ENCODE measurements at regions not wholly inside any gene's neighbourhood (a gene's known extent, or its start where the extent isn't known, plus 50 kb on each side); places are given as distances from the start of the nearest gene placed in this dataset.
"Not testable (repeated sequence)": the region's sequence is repeated elsewhere in the genome, so short reads cannot be mapped to it uniquely, and the experiment has no call there.

- DNase-seq (ENCODE audit: low read depth in 3 of 3, low spot score in 2 of 3), result not testable (repeated sequence)
Observed at GRCh38 chr4:34506511-34507092, 1737.7 kb downstream of the ARAP2 start.

GRCh38 chr4:34512616-34513015 is 1731.7 kb downstream of the ARAP2 start:
- DNase-seq (ENCODE audit: low read depth in 3 of 3, low spot score in 2 of 3), result no peak

- DNase-seq (ENCODE audit: low read depth in 3 of 3, low spot score in 2 of 3), result no peak
Observed at GRCh38 chr4:34516524-34516923, 1727.8 kb downstream of the ARAP2 start.

- no peak for DNase-seq (ENCODE audit: low read depth in 3 of 3, low spot score in 2 of 3)
Observed at GRCh38 chr4:34534916-34535315, 1709.4 kb downstream of the ARAP2 start.

- DNase-seq (ENCODE audit: low read depth in 3 of 3, low spot score in 2 of 3), result no peak
Observed at GRCh38 chr4:34566091-34566490, 1678.2 kb downstream of the ARAP2 start.

GRCh38 chr4:34572026-34572425 is 1672.3 kb downstream of the ARAP2 start:
- DNase-seq (ENCODE audit: low read depth in 3 of 3, low spot score in 2 of 3), result no peak

- DNase-seq (ENCODE audit: low read depth in 3 of 3, low spot score in 2 of 3), result no peak
Observed at GRCh38 chr4:34615315-34615714, 1629.0 kb downstream of the ARAP2 start.

- peak; percentile 1 to 24 (median 5) for DNase-seq (ENCODE audit: low read depth in 3 of 3, low spot score in 2 of 3)
Observed at GRCh38 chr4:34619531-34620162, 1624.7 kb downstream of the ARAP2 start.

- DNase-seq (ENCODE audit: low read depth in 3 of 3, low spot score in 2 of 3), result no peak
Observed at GRCh38 chr4:34628471-34628870, 1615.8 kb downstream of the ARAP2 start.

- DNase-seq (ENCODE audit: low read depth in 3 of 3, low spot score in 2 of 3), result no peak
Observed at GRCh38 chr4:34629451-34629850, 1614.9 kb downstream of the ARAP2 start.

GRCh38 chr4:34633241-34633640 is 1611.1 kb downstream of the ARAP2 start:
- no peak for DNase-seq (ENCODE audit: low read depth in 3 of 3, low spot score in 2 of 3)

GRCh38 chr4:34636623-34637022 is 1607.7 kb downstream of the ARAP2 start:
- no peak for DNase-seq (ENCODE audit: low read depth in 3 of 3, low spot score in 2 of 3)

GRCh38 chr4:34643476-34643875 is 1600.8 kb downstream of the ARAP2 start:
- DNase-seq (ENCODE audit: low read depth in 3 of 3, low spot score in 2 of 3), result no peak

GRCh38 chr4:34644579-34645115 is 1599.7 kb downstream of the ARAP2 start:
- no peak for DNase-seq (ENCODE audit: low read depth in 3 of 3, low spot score in 2 of 3)

- DNase-seq (ENCODE audit: low read depth in 3 of 3, low spot score in 2 of 3), result no peak
Observed at GRCh38 chr4:34649716-34650115, 1594.6 kb downstream of the ARAP2 start.

GRCh38 chr4:34664051-34664450 is 1580.3 kb downstream of the ARAP2 start:
- DNase-seq (ENCODE audit: low read depth in 3 of 3, low spot score in 2 of 3), result no peak

GRCh38 chr4:34676400-34676799 is 1567.9 kb downstream of the ARAP2 start:
- DNase-seq (ENCODE audit: low read depth in 3 of 3, low spot score in 2 of 3), result no peak

- no peak for DNase-seq (ENCODE audit: low read depth in 3 of 3, low spot score in 2 of 3)
Observed at GRCh38 chr4:34678431-34678830, 1565.9 kb downstream of the ARAP2 start.

- no peak for DNase-seq (ENCODE audit: low read depth in 3 of 3, low spot score in 2 of 3)
Observed at GRCh38 chr4:34679228-34679627, 1565.1 kb downstream of the ARAP2 start.

- DNase-seq (ENCODE audit: low read depth in 3 of 3, low spot score in 2 of 3), result no peak
Observed at GRCh38 chr4:34709564-34709963, 1534.8 kb downstream of the ARAP2 start.

- no peak for DNase-seq (ENCODE audit: low read depth in 3 of 3, low spot score in 2 of 3)
Observed at GRCh38 chr4:34718576-34719245, 1525.6 kb downstream of the ARAP2 start.

GRCh38 chr4:34720571-34720970 is 1523.7 kb downstream of the ARAP2 start:
- peak; percentile 18 to 38 (median 32) for DNase-seq (ENCODE audit: low read depth in 3 of 3, low spot score in 2 of 3)

All from right renal cortex interstitium (tissue), 3 donors.